GM12878 (cell line): ENCODE measurements at regions not wholly inside any gene's neighbourhood (a gene's known extent, or its start where the extent isn't known, plus 50 kb on each side); places are given as distances from the start of the nearest gene placed in this dataset.

ENCODE experiments used
- ATAC-seq: fragments of 200-7000 bp; cut with Tn5 transposase; 3 replicates; pipeline ENCODE4 v1.9.1; 2020; ENCODE audit warnings: mild to moderate bottlenecking, moderate library complexity
- BruUV-seq: library from RNA; stranded (reverse); fragments of 400-500 nt; replicated peaks from 2 replicates; lab custom pipeline; 2021; lab: Mats Ljungman, UMichigan
- CTCF ChIA-PET: fragments of 300-600 bp; sonication (Branson Sonifier 250); formaldehyde crosslinking; extraction: SDS; loops from one replicate; lab custom pipeline; 2021; ENCODE audit warnings: inconsistent platforms; lab: Yijun Ruan, JAX
- POLR2A ChIA-PET: fragments of 350-600 bp; formaldehyde crosslinking; extraction: SDS; loops from one replicate; lab custom pipeline; 2021; ENCODE audit warnings: inconsistent platforms; lab: Charles Lee
- RAD21 ChIA-PET: fragments of 300-600 bp; sonication (Branson Sonifier 250); formaldehyde crosslinking; loops from one replicate; lab custom pipeline; 2023; ENCODE audit warnings: antibody characterized with exemption; ENCODE audit not compliant: unreplicated experiment; lab: Charles Lee
- SMC1A ChIA-PET: fragments of 300-600 bp; sonication (Branson Sonifier 250); formaldehyde crosslinking; loops from one replicate; lab custom pipeline; 2023; ENCODE audit not compliant: unreplicated experiment, uncharacterized antibody; lab: Charles Lee
- DNase-seq: peaks from one replicate; pipeline ENCODE4 v3.0.0-alpha.2; 2011; ENCODE audit warnings: low read depth, low spot score
- FAIRE-seq: peaks from 3 replicates; lab custom pipeline; 2011; peaks lifted over from hg19 to GRCh38; lab: Jason Lieb, UNC
- H2AFZ ChIP-seq: 2 replicates; pipeline ENCODE4 v1.6.0; 2011; ENCODE audit warnings: low read depth, low read length, control low read depth; ENCODE audit not compliant: control insufficient read depth
- H3K27ac ChIP-seq: 2 replicates; pipeline ENCODE4 v1.5.1; 2011; ENCODE audit warnings: control low read depth; ENCODE audit not compliant: control insufficient read depth, insufficient read depth
- H3K27me3 ChIP-seq, 2 experiments: replicated peaks in 1 of 2; 2 replicates each; pipeline versions ENCODE4 v1.6.0 to v1.6.1; 2011; ENCODE audit warnings: low read length in 1 of 2; ENCODE audit not compliant: control insufficient read depth in 2 of 2, insufficient read depth in 2 of 2
- H3K36me3 ChIP-seq, 2 experiments: 2 replicates each; pipeline ENCODE4 v1.5.1; 2011; ENCODE audit warnings: low read length in 1 of 2; ENCODE audit not compliant: control insufficient read depth in 2 of 2, insufficient read depth in 2 of 2
- H3K4me1 ChIP-seq: 2 replicates; pipeline ENCODE4 v1.6.1; 2011; ENCODE audit warnings: mild to moderate bottlenecking, low read length, moderate library complexity, mixed read lengths; ENCODE audit not compliant: control insufficient read depth, insufficient read depth
- H3K4me2 ChIP-seq: 2 replicates; pipeline ENCODE4 v1.6.0; 2011; ENCODE audit warnings: control low read depth; ENCODE audit not compliant: control insufficient read depth, insufficient read depth
- H3K4me3 ChIP-seq: fragments of 200-600 bp; sonication (generic); 2 replicates; pipeline ENCODE4 v1.5.1; 2016
- H3K79me2 ChIP-seq: 2 replicates; pipeline ENCODE4 v1.6.0; 2011; ENCODE audit warnings: low read length; ENCODE audit not compliant: control insufficient read depth, insufficient read depth
- H3K9ac ChIP-seq: 2 replicates; pipeline ENCODE4 v1.8.0; 2011; ENCODE audit warnings: low read length, control low read depth, mixed read lengths; ENCODE audit not compliant: control insufficient read depth, insufficient read depth
- H3K9me3 ChIP-seq: replicated peaks from 3 replicates; pipeline ENCODE4 v1.5.1; 2011; ENCODE audit warnings: mild to moderate bottlenecking, low read length; ENCODE audit not compliant: control insufficient read depth, insufficient read depth
- H4K20me1 ChIP-seq: 2 replicates; pipeline ENCODE4 v1.6.0; 2011; ENCODE audit not compliant: control insufficient read depth, insufficient read depth
- ASH2L ChIP-seq: fragments of 300-600, 200-600 bp; sonication (generic); IDR thresholded peaks from 2 replicates; pipeline ENCODE4 v1.6.1; 2017; ENCODE audit warnings: low read depth, mild to moderate bottlenecking, borderline replicate concordance
- CTCF ChIP-seq, 3 experiments: IDR thresholded peaks in 2 of 3; conservative IDR thresholded peaks in 1 of 3; 2 replicates each; pipeline ENCODE4 v1.5.1; 2011; ENCODE audit warnings: low read depth in 3 of 3, low read length in 3 of 3, mild to moderate bottlenecking in 3 of 3, control low read depth in 2 of 3, moderate library complexity in 2 of 3, inconsistent platforms in 1 of 3, mixed read lengths in 1 of 3; ENCODE audit not compliant: control insufficient read depth in 2 of 3, insufficient read depth in 1 of 3; ENCODE audit errors: extremely low read depth in 1 of 3
- GATAD2B ChIP-seq: fragments of 450-650 bp; conservative IDR thresholded peaks from 2 replicates; pipeline ENCODE4 v1.6.1; 2017; ENCODE audit warnings: low read depth, mild to moderate bottlenecking, moderate library complexity
- MYC ChIP-seq: IDR thresholded peaks from 2 replicates; pipeline ENCODE4 v1.6.1; 2011; ENCODE audit warnings: mild to moderate bottlenecking, low read length, moderate library complexity, inconsistent platforms; ENCODE audit not compliant: insufficient read depth, insufficient replicate concordance, insufficient read length, severe bottlenecking
- RCOR1 ChIP-seq: conservative IDR thresholded peaks from 2 replicates; pipeline ENCODE4 v1.6.1; 2012; ENCODE audit warnings: low read depth, low read length, improper control_type of control experiment
- SUPT20H ChIP-seq: IDR thresholded peaks from 2 replicates; pipeline ENCODE4 v1.6.1; 2011; ENCODE audit warnings: low read depth, mild to moderate bottlenecking, low read length, moderate library complexity, borderline replicate concordance; ENCODE audit not compliant: control insufficient read depth
- ZBED1 ChIP-seq: IDR thresholded peaks from 2 replicates; pipeline ENCODE4 v1.6.1; 2016; ENCODE audit warnings: borderline replicate concordance
- ZBTB33 ChIP-seq: fragments of 450-650 bp; IDR thresholded peaks from 2 replicates; pipeline ENCODE4 v1.6.1; 2017; ENCODE audit warnings: mild to moderate bottlenecking
- ZNF24 ChIP-seq: fragments of 450-650 bp; IDR thresholded peaks from 2 replicates; pipeline ENCODE4 v1.6.1; 2017; ENCODE audit warnings: antibody characterized with exemption, mild to moderate bottlenecking
- ZSCAN29 ChIP-seq: fragments of 450-650 bp; IDR thresholded peaks from 2 replicates; pipeline ENCODE4 v1.6.1; 2017; ENCODE audit warnings: mild to moderate bottlenecking, moderate library complexity
- WGBS: methylation state at CpG from one replicate; pipeline ENCODE4 v1.1.6; 2016; ENCODE audit warnings: low lambda C conversion rate; ENCODE audit not compliant: insufficient replicate concordance, insufficient coverage; ENCODE audit errors: missing lambda C conversion rate; 5-methylcytosine and 5-hydroxymethylcytosine counted together
- in situ Hi-C: fragments of 300-500 bp; cut with MboI; formaldehyde crosslinking; loops from 9 replicates; pipeline ENCODE4 v1.14.3; 2018; ENCODE audit warnings: mixed read lengths
- intact Hi-C: fragments of 100-400 bp; cut with micrococcal nuclease; formaldehyde crosslinking; loops from one replicate; pipeline ENCODE4 v1.14.2; 2022; ENCODE audit not compliant: unreplicated experiment
- TF ChIP-seq, protein P1 (sequence below): fragments of 450-650 bp; IDR thresholded peaks from 2 replicates; pipeline ENCODE4 v1.6.1; 2017; ENCODE audit warnings: mild to moderate bottlenecking, moderate library complexity

DNA sequence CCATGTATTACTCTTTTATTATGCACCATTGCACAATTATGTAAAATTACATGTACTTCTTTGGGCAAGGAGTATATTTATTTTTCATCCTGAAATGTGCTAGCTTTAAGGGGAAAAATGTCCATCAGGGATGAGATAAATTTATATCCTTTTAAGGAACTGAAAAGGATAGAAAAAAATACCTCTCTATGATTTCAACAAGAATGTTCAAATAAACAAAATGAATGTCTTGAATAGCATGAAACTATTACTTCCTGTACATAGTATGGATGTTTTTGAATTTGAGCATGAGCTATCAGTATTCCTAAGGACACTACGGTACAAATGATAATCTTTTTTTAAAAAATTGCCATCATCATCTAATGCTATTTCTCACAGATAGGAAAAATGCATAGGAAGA lies 1611.9 kb upstream of the ZEB2 start:
- intact Hi-C loops: no loop called here
- POLR2A ChIA-PET: no interaction called here
- DNase-seq (no peak), ATAC-seq (no peak), FAIRE-seq (no peak)
- TF ChIP-seq ZNF24 (no peak), ZBED1 (no peak), RCOR1 (no peak), MYC (no peak), ASH2L (no peak), ZBTB33 (no peak), GATAD2B (no peak), SUPT20H (no peak), ZSCAN29 (no peak), CTCF (IDR thresholded peaks at IDR 0.05 in 2 of 3, conservative IDR thresholded peaks at IDR 0.05 in 1 of 3; ENCODE audit: control insufficient read depth in 2 of 3, extremely low read depth in 1 of 3, insufficient read depth in 1 of 3, low read depth in 3 of 3, low read length in 3 of 3) (no peak)
- TF ChIP-seq, protein P1, sequence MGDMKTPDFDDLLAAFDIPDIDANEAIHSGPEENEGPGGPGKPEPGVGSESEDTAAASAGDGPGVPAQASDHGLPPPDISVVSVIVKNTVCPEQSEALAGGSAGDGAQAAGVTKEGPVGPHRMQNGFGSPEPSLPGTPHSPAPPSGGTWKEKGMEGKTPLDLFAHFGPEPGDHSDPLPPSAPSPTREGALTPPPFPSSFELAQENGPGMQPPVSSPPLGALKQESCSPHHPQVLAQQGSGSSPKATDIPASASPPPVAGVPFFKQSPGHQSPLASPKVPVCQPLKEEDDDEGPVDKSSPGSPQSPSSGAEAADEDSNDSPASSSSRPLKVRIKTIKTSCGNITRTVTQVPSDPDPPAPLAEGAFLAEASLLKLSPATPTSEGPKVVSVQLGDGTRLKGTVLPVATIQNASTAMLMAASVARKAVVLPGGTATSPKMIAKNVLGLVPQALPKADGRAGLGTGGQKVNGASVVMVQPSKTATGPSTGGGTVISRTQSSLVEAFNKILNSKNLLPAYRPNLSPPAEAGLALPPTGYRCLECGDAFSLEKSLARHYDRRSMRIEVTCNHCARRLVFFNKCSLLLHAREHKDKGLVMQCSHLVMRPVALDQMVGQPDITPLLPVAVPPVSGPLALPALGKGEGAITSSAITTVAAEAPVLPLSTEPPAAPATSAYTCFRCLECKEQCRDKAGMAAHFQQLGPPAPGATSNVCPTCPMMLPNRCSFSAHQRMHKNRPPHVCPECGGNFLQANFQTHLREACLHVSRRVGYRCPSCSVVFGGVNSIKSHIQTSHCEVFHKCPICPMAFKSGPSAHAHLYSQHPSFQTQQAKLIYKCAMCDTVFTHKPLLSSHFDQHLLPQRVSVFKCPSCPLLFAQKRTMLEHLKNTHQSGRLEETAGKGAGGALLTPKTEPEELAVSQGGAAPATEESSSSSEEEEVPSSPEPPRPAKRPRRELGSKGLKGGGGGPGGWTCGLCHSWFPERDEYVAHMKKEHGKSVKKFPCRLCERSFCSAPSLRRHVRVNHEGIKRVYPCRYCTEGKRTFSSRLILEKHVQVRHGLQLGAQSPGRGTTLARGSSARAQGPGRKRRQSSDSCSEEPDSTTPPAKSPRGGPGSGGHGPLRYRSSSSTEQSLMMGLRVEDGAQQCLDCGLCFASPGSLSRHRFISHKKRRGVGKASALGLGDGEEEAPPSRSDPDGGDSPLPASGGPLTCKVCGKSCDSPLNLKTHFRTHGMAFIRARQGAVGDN: no peak
- Histone ChIP-seq H3K9ac (no peak overlapping the region), H3K27me3 (no peaks in the 10 kb centered on the region), H3K36me3 (no peaks in the 10 kb centered on the region), H4K20me1 (no peaks in the 10 kb centered on the region), H3K9me3 (no peaks in the 10 kb centered on the region), H3K79me2 (no peaks in the 10 kb centered on the region), H3K4me2 (no peak overlapping the region), H3K4me3 (no peak overlapping the region), H3K27ac (no peak overlapping the region), H3K4me1 (no peaks in the 10 kb centered on the region), H2AFZ (no peak overlapping the region)
- CTCF ChIA-PET: no interaction called here
- SMC1A ChIA-PET: no interaction called here
- in situ Hi-C loops: no loop called here
- WGBS: 0% methylated on average over 1 of the region's 1 CpG
- RAD21 ChIA-PET: no interaction called here
- BruUV-seq: no TSS peak
